Left lung (tissue), 4 donors: ENCODE measurements at regions not wholly inside any gene's neighbourhood (a gene's known extent, or its start where the extent isn't known, plus 50 kb on each side); places are given as distances from the start of the nearest gene placed in this dataset.
"Not testable (repeated sequence)": the region's sequence is repeated elsewhere in the genome, so short reads cannot be mapped to it uniquely, and the experiment has no call there.

Source experiments
- ATAC-seq: fragments of 200-7000 bp; cut with Tn5 transposase; one replicate; pipeline ENCODE4 v1.9.1; 2020; ENCODE audit warnings: moderate library complexity
- DNase-seq, 4 donors: peaks; one replicate each; pipeline ENCODE4 v3.0.0-alpha.2; 2013 to 2020
- H3K27ac ChIP-seq, 2 donors: fragments of 200-600 bp; sonication (generic) in 1 of 2; one replicate each; pipeline versions ENCODE4 v1.5.0 to v1.8.0; 2020 to 2021
- H3K27me3 ChIP-seq, 2 donors: fragments of 200-600 bp; sonication (generic) in 1 of 2; one replicate each; pipeline versions ENCODE4 v1.5.0 to v1.8.0; 2020 to 2021
- H3K36me3 ChIP-seq, 2 donors: fragments of 200-600 bp; sonication (generic) in 1 of 2; one replicate each; pipeline versions ENCODE4 v1.5.0 to v1.8.0; 2020 to 2021
- H3K4me1 ChIP-seq, 2 donors: fragments of 200-600 bp; one replicate each; pipeline ENCODE4 v1.8.0; 2021
- H3K4me3 ChIP-seq, 2 donors: fragments of 200-600 bp; sonication (generic) in 1 of 2; one replicate each; pipeline versions ENCODE4 v1.5.0 to v1.8.0; 2020 to 2021; ENCODE audit warnings: mild to moderate bottlenecking in 1 of 2
- H3K9me3 ChIP-seq, 2 donors: fragments of 200-600 bp; sonication (generic) in 1 of 2; one replicate each; pipeline versions ENCODE4 v1.5.0 to v1.8.0; 2020 to 2021
- intact Hi-C, 2 donors: fragments of 100-400 bp; cut with DNase I; formaldehyde crosslinking; loops; one replicate each; pipeline versions ENCODE4 v1.11.2 to v1.14.2; 2022
- microRNA-seq, 2 donors: library from miRNA; unstranded; fragments of <30 nt; microRNA quantifications; one replicate each; pipeline ENCODE4, GENCODE V29; 2019
- donor health status: DM: no; HTN: yes; CAD: no.
- donor health status: DM: no; HTN: no; CAD: no.

DNA sequence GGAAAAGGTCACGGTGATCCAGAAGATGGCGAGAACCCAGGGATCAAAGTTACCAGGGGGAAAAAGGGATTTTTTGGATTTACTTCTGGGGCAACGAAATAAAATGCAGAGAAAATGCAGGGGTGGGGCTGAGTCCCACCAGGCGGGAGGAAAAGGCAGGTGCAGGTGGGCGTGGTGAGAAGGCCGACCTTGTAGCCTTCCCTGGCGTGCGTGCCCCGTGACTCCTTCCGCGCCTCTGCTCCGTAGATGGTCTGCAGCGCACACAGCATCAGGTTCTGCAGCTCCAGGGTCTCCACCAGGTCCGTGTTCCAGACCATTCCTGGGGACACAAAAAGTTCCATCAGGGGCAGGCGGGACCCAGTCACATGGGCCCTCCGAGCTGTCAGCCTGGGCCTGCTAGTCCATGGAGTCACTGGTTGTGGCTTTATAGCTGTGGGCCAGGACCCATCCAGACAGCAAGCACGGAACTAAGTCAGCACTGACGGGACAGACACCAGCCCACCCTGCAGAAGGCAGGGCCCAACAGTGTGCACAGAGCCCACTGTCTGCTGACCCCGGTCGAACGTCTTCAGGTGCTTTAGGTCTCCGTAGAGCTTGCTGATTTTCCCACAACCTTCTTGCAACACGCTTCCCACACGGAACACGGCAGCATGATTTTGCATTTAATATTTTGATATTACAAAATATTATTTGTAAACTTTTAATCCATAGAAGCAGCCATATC, 52.4 kb upstream of the LPCAT1 start:
- not testable (repeated sequence) for ATAC-seq, H3K9me3 ChIP-seq

DNA sequence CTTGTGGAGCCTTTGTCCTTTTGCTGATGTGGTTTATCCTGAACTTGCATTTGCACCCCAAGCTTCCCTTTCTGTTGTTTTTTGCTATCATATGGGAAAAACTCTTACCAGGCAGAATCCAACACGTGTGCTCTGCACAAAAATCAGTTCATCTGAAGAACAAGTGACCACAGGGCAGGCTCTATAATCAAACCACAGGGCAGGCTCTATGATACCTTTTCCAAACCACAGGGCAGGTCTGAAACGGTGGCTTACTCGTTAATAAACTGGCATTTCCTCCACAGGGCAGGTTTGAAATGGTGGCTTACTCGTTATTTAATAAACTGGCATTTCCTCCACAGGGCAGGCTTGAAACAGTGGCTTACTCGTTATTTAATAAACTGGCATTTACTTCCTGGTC, 51.7 kb upstream of the LPCAT1 start:
- H3K4me3 ChIP-seq, H3K9me3 ChIP-seq, DNase-seq, H3K27ac ChIP-seq, H3K27me3 ChIP-seq, ATAC-seq, H3K4me1 ChIP-seq, intact Hi-C loops: not testable (repeated sequence)
- peaks cover 0 to 16% of the 10 kb centered on the region in 2 donors for H3K36me3 ChIP-seq

More for the DNA sequence above, 52.4 kb upstream of the LPCAT1 start:
- H3K27ac ChIP-seq, H3K4me1 ChIP-seq, intact Hi-C loops, H3K4me3 ChIP-seq, H3K27me3 ChIP-seq, DNase-seq: not testable (repeated sequence)
- H3K36me3 ChIP-seq = peaks cover 0 to 16% of the 10 kb centered on the region in 2 donors

DNA sequence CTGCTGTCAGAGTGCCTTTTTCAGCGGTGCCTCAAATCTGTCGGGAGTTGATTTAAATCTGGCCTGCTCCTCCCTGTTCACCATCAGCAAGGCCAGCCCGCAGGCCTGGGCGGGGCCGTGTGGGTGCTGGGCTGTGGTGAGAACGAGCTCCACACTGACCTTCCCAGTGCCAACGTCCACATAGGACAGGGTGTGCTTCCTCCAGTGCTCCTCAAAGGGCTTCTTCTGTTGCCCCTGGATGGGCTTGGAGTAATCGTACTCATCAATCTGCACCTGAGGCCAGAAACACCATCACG, 50.2 kb upstream of the LPCAT1 start:
- H3K4me3 ChIP-seq, H3K9me3 ChIP-seq, ATAC-seq, H3K27ac ChIP-seq, H3K4me1 ChIP-seq, DNase-seq, H3K27me3 ChIP-seq, intact Hi-C loops: not testable (repeated sequence)
- peaks cover 0 to 11% of the 10 kb centered on the region in 2 donors for H3K36me3 ChIP-seq

DNA sequence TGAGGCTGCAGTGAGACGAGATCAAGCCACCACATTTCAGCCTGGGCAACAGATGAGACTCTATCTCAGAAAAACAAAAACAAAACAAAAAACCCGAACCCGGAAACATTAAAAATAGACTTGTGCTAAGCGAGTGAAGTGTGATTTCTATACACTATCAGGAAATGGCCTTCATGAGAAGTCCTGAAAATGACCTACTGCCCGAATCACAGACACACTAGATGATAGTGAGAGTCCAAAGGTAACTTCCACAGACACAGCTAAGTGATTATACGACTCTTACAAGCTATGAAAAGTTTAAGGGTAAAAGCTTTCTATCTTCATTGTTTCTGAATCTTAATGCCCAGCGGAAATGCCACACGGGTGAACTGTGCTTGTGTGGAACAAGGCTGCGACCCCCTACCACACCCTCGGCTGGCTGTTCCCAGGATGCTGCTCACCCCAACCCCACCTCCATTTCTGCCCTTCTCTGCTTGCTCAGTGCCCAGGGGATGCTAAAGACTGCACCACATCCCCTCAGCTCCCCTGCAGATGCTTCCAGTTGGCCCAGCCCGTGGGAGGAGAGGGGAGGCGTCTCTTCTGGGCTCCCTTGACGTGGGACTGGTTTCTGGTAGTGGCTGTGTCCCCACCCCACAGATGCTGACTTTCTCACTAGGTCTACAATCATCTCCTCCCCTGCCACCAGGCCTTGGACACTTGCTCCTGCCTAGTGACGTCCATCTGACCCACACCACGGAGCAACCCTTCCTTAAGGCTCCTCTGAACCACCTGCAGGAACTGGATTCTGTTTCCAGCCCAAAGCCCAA, 49.7 kb upstream of the LPCAT1 start:
- H3K27me3 ChIP-seq, H3K9me3 ChIP-seq, ATAC-seq, H3K27ac ChIP-seq, H3K4me3 ChIP-seq, DNase-seq, intact Hi-C loops, H3K4me1 ChIP-seq, H3K36me3 ChIP-seq: not testable (repeated sequence)

Small RNA genes in the stretch of these regions (microRNA-seq; reads per million reads assigned to microRNA genes)
- 0 to 0.14 reads per million in 2 donors for gene MIR4277
